H1 (cell line): ENCODE measurements at regions not wholly inside any gene's neighbourhood (a gene's known extent, or its start where the extent isn't known, plus 50 kb on each side); places are given as distances from the start of the nearest gene placed in this dataset.

ENCODE experiments used
- CTCF ChIA-PET: fragments of 300-600 bp; sonication (Branson Sonifier 250); formaldehyde crosslinking; loops from one replicate; lab custom pipeline; 2021; ENCODE audit not compliant: partially characterized antibody; lab: Charles Lee
- POLR2A ChIA-PET: fragments of 300-600 bp; sonication (Branson Sonifier 250); formaldehyde crosslinking; loops from one replicate; lab custom pipeline; 2021; ENCODE audit warnings: inconsistent platforms; ENCODE audit not compliant: partially characterized antibody; lab: Charles Lee
- DNase-seq, 2 experiments: peaks; one replicate each; pipeline versions ENCODE4 v3.0.0 to v3.0.0-alpha.2; 2010 to 2022; ENCODE audit warnings: low spot score in 2 of 2, low read depth in 1 of 2, mixed read lengths in 1 of 2
- FAIRE-seq: peaks from 2 replicates; lab custom pipeline; 2011; peaks lifted over from hg19 to GRCh38; lab: Jason Lieb, UNC
- H2AFZ ChIP-seq: 2 replicates; pipeline ENCODE4 v1.8.1; 2012; ENCODE audit warnings: low read length, inconsistent platforms
- H2AK5ac ChIP-seq: 2 replicates; pipeline ENCODE4 v1.6.1; 2013; ENCODE audit warnings: low read depth, low read length
- H2BK120ac ChIP-seq: replicated peaks from 2 replicates; pipeline ENCODE3; 2013; ENCODE audit warnings: low read depth, low read length, inconsistent platforms
- H2BK12ac ChIP-seq: 2 replicates; pipeline ENCODE4 v1.6.1; 2013; ENCODE audit warnings: low read depth, low read length
- H2BK15ac ChIP-seq: 2 replicates; pipeline ENCODE4 v1.6.1; 2013; ENCODE audit warnings: low read length
- H2BK20ac ChIP-seq: 2 replicates; pipeline ENCODE4 v1.6.1; 2013; ENCODE audit warnings: low read length
- H2BK5ac ChIP-seq: 2 replicates; pipeline ENCODE4 v1.6.1; 2013; ENCODE audit warnings: low read depth, low read length
- H3K14ac ChIP-seq: 2 replicates; pipeline ENCODE4 v1.6.1; 2013; ENCODE audit warnings: inconsistent platforms; ENCODE audit not compliant: insufficient read length
- H3K18ac ChIP-seq: 2 replicates; pipeline ENCODE4 v1.6.1; 2013; ENCODE audit warnings: low read length; ENCODE audit errors: extremely low read depth
- H3K23ac ChIP-seq: 2 replicates; pipeline ENCODE4 v1.6.1; 2013; ENCODE audit warnings: inconsistent platforms; ENCODE audit not compliant: insufficient read length
- H3K23me2 ChIP-seq: 2 replicates; pipeline ENCODE4 v1.6.1; 2013; ENCODE audit warnings: low read depth, low read length
- H3K27ac ChIP-seq: 2 replicates; pipeline ENCODE4 v1.6.1; 2011; ENCODE audit warnings: low read depth, low read length, inconsistent platforms
- H3K27me3 ChIP-seq, 4 experiments: replicated peaks in 1 of 4; 1 replicate in 1 of 4; 2 replicates in 3 of 4; pipeline versions ENCODE4 v1.6.1 to v1.8.1; 2011 to 2013; ENCODE audit warnings: low read length in 3 of 4, mild to moderate bottlenecking in 3 of 4, inconsistent platforms in 2 of 4, mixed read lengths in 2 of 4, moderate library complexity in 1 of 4; ENCODE audit not compliant: control insufficient read depth in 3 of 4, insufficient read depth in 3 of 4; ENCODE audit errors: extremely low read depth in 1 of 4
- H3K36me3 ChIP-seq, 4 experiments: 2 replicates each; pipeline versions ENCODE4 v1.6.1 to v1.8.1; 2011 to 2013; ENCODE audit warnings: mild to moderate bottlenecking in 4 of 4, low read length in 3 of 4, moderate library complexity in 2 of 4, control low read depth in 1 of 4, inconsistent platforms in 1 of 4; ENCODE audit not compliant: insufficient read depth in 4 of 4, control insufficient read depth in 2 of 4
- H3K4ac ChIP-seq: replicated peaks from 2 replicates; pipeline ENCODE3; 2013; ENCODE audit warnings: low read length, low read depth, mixed read lengths, inconsistent platforms; ENCODE audit not compliant: insufficient read length
- H3K4me1 ChIP-seq, 4 experiments: replicated peaks in 1 of 4; 1 replicate in 1 of 4; 2 replicates in 3 of 4; pipeline versions ENCODE4 v1.6.1 to v1.8.1; 2011 to 2013; ENCODE audit warnings: low read length in 3 of 4, inconsistent platforms in 2 of 4, mixed read lengths in 1 of 4; ENCODE audit not compliant: insufficient read depth in 4 of 4, control insufficient read depth in 3 of 4
- H3K4me2 ChIP-seq, 2 experiments: 2 replicates each; pipeline versions ENCODE4 v1.6.1 to v1.8.1; 2011 to 2013; ENCODE audit warnings: low read depth in 2 of 2, low read length in 2 of 2, control low read depth in 1 of 2, inconsistent platforms in 1 of 2, mild to moderate bottlenecking in 1 of 2; ENCODE audit not compliant: insufficient read depth in 1 of 2
- H3K4me3 ChIP-seq, 4 experiments: fragments of 200-600, 300-600 bp in 1 of 4; sonication (generic), shearing (Covaris generic), sonication (Bioruptor Twin) in 1 of 4; 2 replicates each; pipeline versions ENCODE4 v1.5.1 to v1.8.1; 2011 to 2016; ENCODE audit warnings: low read length in 4 of 4, low read depth in 3 of 4, control low read depth in 2 of 4, inconsistent platforms in 2 of 4, mild to moderate bottlenecking in 2 of 4, mixed read lengths in 1 of 4, moderate library complexity in 1 of 4; ENCODE audit not compliant: insufficient read depth in 2 of 4; ENCODE audit errors: extremely low read depth in 1 of 4
- H3K56ac ChIP-seq: replicated peaks from 2 replicates; pipeline ENCODE3; 2013; ENCODE audit warnings: low read depth, mild to moderate bottlenecking, mixed read lengths, low read length, inconsistent platforms; ENCODE audit not compliant: insufficient read length
- H3K79me1 ChIP-seq: 2 replicates; pipeline ENCODE4 v1.6.1; 2013; ENCODE audit warnings: low read depth, low read length, control low read depth
- H3K79me2 ChIP-seq, 2 experiments: 2 replicates each; pipeline versions ENCODE4 v1.6.1 to v1.8.1; 2012 to 2013; ENCODE audit warnings: low read length in 2 of 2, mild to moderate bottlenecking in 2 of 2, inconsistent platforms in 1 of 2; ENCODE audit not compliant: insufficient read depth in 2 of 2, control insufficient read depth in 1 of 2
- H3K9ac ChIP-seq, 4 experiments: replicated peaks in 1 of 4; 1 replicate in 1 of 4; 2 replicates in 3 of 4; pipeline versions ENCODE4 v1.6.1 to v1.8.1; 2011 to 2013; ENCODE audit warnings: low read depth in 3 of 4, low read length in 3 of 4, control low read depth in 2 of 4, mild to moderate bottlenecking in 2 of 4, moderate library complexity in 2 of 4, inconsistent platforms in 1 of 4; ENCODE audit errors: extremely low read depth in 1 of 4
- H3K9me3 ChIP-seq, 2 experiments: 2 replicates each; pipeline versions ENCODE4 v1.6.1 to v1.8.1; 2012 to 2013; ENCODE audit warnings: mild to moderate bottlenecking in 2 of 2, moderate library complexity in 2 of 2, control low read depth in 1 of 2, inconsistent platforms in 1 of 2, low read depth in 1 of 2, low read length in 1 of 2, mixed read lengths in 1 of 2; ENCODE audit not compliant: insufficient read depth in 2 of 2
- H4K20me1 ChIP-seq, 2 experiments: replicated peaks in 1 of 2; 2 replicates each; pipeline versions ENCODE3 to v1.8.1; 2011 to 2013; ENCODE audit warnings: inconsistent platforms in 2 of 2, low read length in 2 of 2, mild to moderate bottlenecking in 1 of 2; ENCODE audit not compliant: insufficient read depth in 2 of 2, control insufficient read depth in 1 of 2
- H4K5ac ChIP-seq: 2 replicates; pipeline ENCODE4 v1.6.1; 2013; ENCODE audit warnings: low read length, low read depth, mixed read lengths, inconsistent platforms; ENCODE audit not compliant: insufficient read length
- H4K8ac ChIP-seq: 2 replicates; pipeline ENCODE4 v1.8.0; 2013; ENCODE audit warnings: mild to moderate bottlenecking, moderate library complexity, low read length, inconsistent platforms; ENCODE audit not compliant: insufficient read depth; ENCODE audit errors: extremely low read depth
- H4K91ac ChIP-seq: replicated peaks from 2 replicates; pipeline ENCODE3; 2013; ENCODE audit warnings: low read length, mixed read lengths, inconsistent platforms; ENCODE audit not compliant: insufficient read length
- CBX8 ChIP-seq: fragments of 300-800, 300-1000 bp; sonication (generic); IDR thresholded peaks from 2 replicates; pipeline ENCODE4 v1.7.1; 2016; ENCODE audit warnings: low read depth, low read length, borderline replicate concordance
- EZH2 ChIP-seq: fragments of 200-600 bp; sonication (generic); IDR thresholded peaks from 2 replicates; pipeline ENCODE4 v1.7.1; 2012; ENCODE audit warnings: low read depth, mild to moderate bottlenecking, moderate library complexity, low read length, inconsistent platforms; ENCODE audit not compliant: severe bottlenecking
- FOSL1 ChIP-seq: IDR thresholded peaks from 2 replicates; pipeline ENCODE4 v1.6.1; 2011; ENCODE audit warnings: mild to moderate bottlenecking, low read depth, low read length, moderate library complexity; ENCODE audit not compliant: insufficient read depth
- GABPA ChIP-seq: IDR thresholded peaks from 2 replicates; pipeline ENCODE4 v1.6.1; 2011; ENCODE audit warnings: mild to moderate bottlenecking, low read length, moderate library complexity, borderline replicate concordance; ENCODE audit not compliant: insufficient read depth
- JUND ChIP-seq: IDR thresholded peaks from 2 replicates; pipeline ENCODE4 v1.6.1; 2011; ENCODE audit warnings: mild to moderate bottlenecking, improper control_type of control experiment, low read length
- KDM5A ChIP-seq: fragments of 200-600 bp; IDR thresholded peaks from 2 replicates; pipeline ENCODE4 v1.7.1; 2012; ENCODE audit warnings: mild to moderate bottlenecking, low read length, inconsistent platforms, mixed read lengths
- NRF1 ChIP-seq: IDR thresholded peaks from 2 replicates; pipeline ENCODE4 v1.6.1; 2011; ENCODE audit warnings: mild to moderate bottlenecking, low read depth, low read length, improper control_type of control experiment
- POLR2A ChIP-seq, 2 experiments: IDR thresholded peaks; 1 replicate in 1 of 2; 2 replicates in 1 of 2; pipeline ENCODE4 v1.6.1; 2011; ENCODE audit warnings: low read depth in 2 of 2, low read length in 2 of 2, mild to moderate bottlenecking in 2 of 2; ENCODE audit errors: control extremely low read depth in 1 of 2
- POU5F1 ChIP-seq: IDR thresholded peaks from 2 replicates; pipeline ENCODE4 v1.6.1; 2011; ENCODE audit warnings: low read depth, mild to moderate bottlenecking, low read length, moderate library complexity
- RBBP5 ChIP-seq: IDR thresholded peaks from 2 replicates; pipeline ENCODE4 v1.7.1; 2012; ENCODE audit warnings: low read depth, mild to moderate bottlenecking, inconsistent platforms, low read length, moderate library complexity, borderline replicate concordance
- SP4 ChIP-seq: IDR thresholded peaks from 2 replicates; pipeline ENCODE4 v1.6.1; 2012; ENCODE audit warnings: low read length, inconsistent platforms
- ZNF274 ChIP-seq: IDR thresholded peaks from 2 replicates; pipeline ENCODE4 v1.7.0; 2012; ENCODE audit warnings: low read length, borderline replicate concordance; ENCODE audit errors: extremely low read depth
- WGBS, 2 experiments: shearing (Covaris generic) in 1 of 2; methylation state at CpG; one replicate each; pipeline versions ENCODE4 v1.1.6 to v1.1.7; 2013 to 2015; ENCODE audit warnings: low lambda C conversion rate in 2 of 2, mixed read lengths in 2 of 2, inconsistent platforms in 1 of 2, low coverage in 1 of 2, missing lambda C conversion rate in 1 of 2; ENCODE audit not compliant: insufficient replicate concordance in 2 of 2, insufficient coverage in 1 of 2, insufficient read length in 1 of 2; ENCODE audit errors: extremely low coverage in 1 of 2, missing lambda C conversion rate in 1 of 2; 5-methylcytosine and 5-hydroxymethylcytosine counted together

DNA sequence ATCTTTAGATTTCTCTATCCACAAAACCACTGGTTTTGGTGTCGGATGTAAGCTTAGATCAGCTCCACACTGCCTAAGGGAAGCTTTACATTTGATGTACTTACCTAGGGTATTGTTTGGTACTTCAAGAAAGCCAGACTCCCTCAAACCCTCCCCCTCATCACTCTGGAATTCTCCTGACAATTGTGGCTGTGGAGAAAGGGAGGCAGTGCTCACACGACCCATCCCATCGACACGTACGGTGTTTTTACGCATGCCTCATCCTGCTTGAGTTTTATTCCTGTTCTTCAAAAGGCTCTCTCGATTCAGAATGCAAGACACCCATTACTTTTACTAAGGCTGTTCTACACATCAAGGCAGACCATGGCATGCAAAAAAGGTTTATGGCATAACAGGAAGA is 67.3 kb upstream of the ONECUT1 start:
- no peaks in the 10 kb centered on the region for H3K9me3 ChIP-seq
- POLR2A ChIA-PET, result no interaction called here

More for the DNA sequence above, 67.3 kb upstream of the ONECUT1 start:
- Histone ChIP-seq H4K8ac (no peak overlapping the region), H3K27me3 (peaks cover 0 to 2% (median 0%) of the 10 kb centered on the region in 4 experiments; a peak in 1 of 7 replicates), H3K23ac (no peak overlapping the region), H3K23me2 (no peaks in the 10 kb centered on the region), H2AK5ac (no peak overlapping the region), H3K9ac (no peak overlapping the region), H3K4me3 (peak overlapping the region in 1 of 4 experiments; percentile 5; a peak in 1 of 8 replicates), H3K27ac (no peak overlapping the region), H3K14ac (no peak overlapping the region), H2AFZ (no peak overlapping the region), H2BK5ac (no peak overlapping the region), H3K4me1 (peaks cover 0 to 16% (median 9%) of the 10 kb centered on the region in 4 experiments; a peak in 5 of 7 replicates), H2BK120ac (no peak overlapping the region), H4K5ac (no peak overlapping the region), H3K18ac (no peak overlapping the region), H3K79me1 (no peaks in the 10 kb centered on the region; the same call in 1 of the 2 replicates), H2BK20ac (no peak overlapping the region), H2BK12ac (peak overlapping the region; percentile 71; the same call in 1 of the 2 replicates), H4K20me1 (no peaks in the 10 kb centered on the region), H3K56ac (no peak overlapping the region), H2BK15ac (no peak overlapping the region), H4K91ac (no peak overlapping the region), H3K4ac (no peak overlapping the region), H3K4me2 (peak overlapping the region; percentile 15 to 44; a peak in 2 of 4 replicates), H3K79me2 (no peaks in the 10 kb centered on the region), H3K36me3 (no peaks in the 10 kb centered on the region)
- no peak for TF ChIP-seq POLR2A (IDR thresholded peaks at IDR 0.05; ENCODE audit: control extremely low read depth in 1 of 2, low read depth in 2 of 2, low read length in 2 of 2)
- no peak for TF ChIP-seq RBBP5
- TF ChIP-seq NRF1, result no peak
- no peak for TF ChIP-seq KDM5A
- TF ChIP-seq POU5F1, result no peak
- TF ChIP-seq JUND, result no peak
- TF ChIP-seq FOSL1, result no peak
- no peak for TF ChIP-seq SP4
- TF ChIP-seq GABPA, result no peak
- no peak for TF ChIP-seq CBX8
- no peak for TF ChIP-seq EZH2
- TF ChIP-seq ZNF274, result no peak
- no peak for DNase-seq
- CTCF ChIA-PET, result no interaction called here
- WGBS, 2 experiments, result 65% methylated on average over 7 of the region's 7 CpGs; no CpG with 5 or more reads in 1 of the 2 experiments
- no peak for FAIRE-seq
